Suprapubic skin (tissue), 3 donors: ENCODE measurements at regions not wholly inside any gene's neighbourhood (a gene's known extent, or its start where the extent isn't known, plus 50 kb on each side); places are given as distances from the start of the nearest gene placed in this dataset.

Source experiments
- CTCF ChIP-seq, 2 donors: fragments of 200-600 bp in 1 of 2; fragments of 450-650 bp in 1 of 2; sonication (generic) in 1 of 2; IDR thresholded peaks; one replicate each; pipeline ENCODE4 v1.5.1; 2016 to 2019; ENCODE audit warnings: antibody characterized with exemption in 2 of 2, mild to moderate bottlenecking in 1 of 2, moderate library complexity in 1 of 2
- POLR2A ChIP-seq, 2 donors: fragments of 450-650 bp; IDR thresholded peaks; one replicate each; pipeline ENCODE4 v1.6.1; 2017; ENCODE audit warnings: antibody characterized with exemption in 2 of 2, mild to moderate bottlenecking in 2 of 2, moderate library complexity in 2 of 2

- TF ChIP-seq CTCF (IDR thresholded peaks at IDR 0.05) = no peak
- no peak for TF ChIP-seq POLR2A (IDR thresholded peaks at IDR 0.05)
Measured at GRCh38 chr3:43953814-43954692, 263.3 kb downstream of the ABHD5 start.
